GM12892 (cell line): ENCODE measurements at regions not wholly inside any gene's neighbourhood (a gene's known extent, or its start where the extent isn't known, plus 50 kb on each side); places are given as distances from the start of the nearest gene placed in this dataset.

Source experiments
- DNase-seq: peaks from one replicate; pipeline ENCODE4 v3.0.0; 2011; ENCODE audit not compliant: insufficient read length
- FAIRE-seq: peaks from 2 replicates; lab custom pipeline; 2011; peaks lifted over from hg19 to GRCh38; lab: Jason Lieb, UNC
- POLR2A ChIP-seq: IDR thresholded peaks from 2 replicates; pipeline ENCODE4 v1.6.1; 2011; ENCODE audit warnings: low read depth, low read length, control low read depth
- POLR2AphosphoS5 ChIP-seq: IDR thresholded peaks from 2 replicates; pipeline ENCODE4 v1.6.1; 2011; ENCODE audit warnings: low read depth, low read length, control low read depth
- TAF1 ChIP-seq: IDR thresholded peaks from 2 replicates; pipeline ENCODE4 v1.6.1; 2011; ENCODE audit warnings: low read depth, mild to moderate bottlenecking, control low read depth, low read length, borderline replicate concordance

- FAIRE-seq (no peak), DNase-seq (no peak)
- TF ChIP-seq POLR2A = no peak
- TF ChIP-seq TAF1 = no peak
- TF ChIP-seq POLR2AphosphoS5 = no peak
These were observed 472.0 kb upstream of the ETAA1 start for GRCh38 chr2:66925128-66925527.

- no peak for FAIRE-seq
- no peak for DNase-seq
- TF ChIP-seq TAF1 (no peak), POLR2A (no peak), POLR2AphosphoS5 (no peak)
These were observed 470.5 kb upstream of the ETAA1 start for GRCh38 chr2:66926594-66927112.

- DNase-seq (no peak), FAIRE-seq (no peak)
- TF ChIP-seq TAF1 = no peak
- no peak for TF ChIP-seq POLR2AphosphoS5
- no peak for TF ChIP-seq POLR2A
These were observed 467.3 kb upstream of the ETAA1 start for GRCh38 chr2:66929632-66930338.

GRCh38 chr2:66930339-66931220 lies 466.6 kb upstream of the ETAA1 start:
- FAIRE-seq (no peak), DNase-seq (no peak)
- TF ChIP-seq POLR2A (no peak), POLR2AphosphoS5 (no peak), TAF1 (no peak)

- TF ChIP-seq POLR2AphosphoS5 (no peak), POLR2A (no peak), TAF1 (no peak)
- DNase-seq (no peak), FAIRE-seq (no peak)
These were observed 458.6 kb upstream of the ETAA1 start for GRCh38 chr2:66938471-66938967.

GRCh38 chr2:66940080-66940479 lies 457.1 kb upstream of the ETAA1 start:
- DNase-seq = no peak
- no peak for FAIRE-seq
- TF ChIP-seq POLR2AphosphoS5 (no peak), TAF1 (no peak), POLR2A (no peak)

- TF ChIP-seq TAF1 (no peak), POLR2A (no peak), POLR2AphosphoS5 (no peak)
- no peak for DNase-seq
- FAIRE-seq = no peak
These were observed 448.9 kb upstream of the ETAA1 start for GRCh38 chr2:66948234-66948633.

GRCh38 chr2:66957198-66957597 lies 439.9 kb upstream of the ETAA1 start:
- TF ChIP-seq POLR2AphosphoS5 (no peak), POLR2A (no peak), TAF1 (no peak)
- FAIRE-seq = no peak
- DNase-seq = no peak

- no peak for DNase-seq
- no peak for FAIRE-seq
- TF ChIP-seq TAF1 = no peak
- no peak for TF ChIP-seq POLR2AphosphoS5
- no peak for TF ChIP-seq POLR2A
These were observed 439.5 kb upstream of the ETAA1 start for GRCh38 chr2:66957677-66958076.

GRCh38 chr2:66960161-66960560 lies 437.0 kb upstream of the ETAA1 start:
- no peak for TF ChIP-seq POLR2A
- TF ChIP-seq TAF1 = no peak
- TF ChIP-seq POLR2AphosphoS5 = no peak
- DNase-seq (no peak), FAIRE-seq (no peak)

- no peak for TF ChIP-seq POLR2AphosphoS5
- TF ChIP-seq POLR2A = no peak
- no peak for TF ChIP-seq TAF1
- no peak for DNase-seq
- FAIRE-seq = no peak
These were observed 434.4 kb upstream of the ETAA1 start for GRCh38 chr2:66962716-66963115.

- TF ChIP-seq POLR2AphosphoS5 (no peak), POLR2A (no peak), TAF1 (no peak)
- FAIRE-seq = no peak
These were observed 430.5 kb upstream of the ETAA1 start for GRCh38 chr2:66966631-66967030.

More at GRCh38 chr2:66966631-66967030, 430.5 kb upstream of the ETAA1 start:
- no peak for DNase-seq
